ENCODE measurements at regions not wholly inside any gene's neighbourhood (a gene's known extent, or its start where the extent isn't known, plus 50 kb on each side); places are given as distances from the start of the nearest gene placed in this dataset.

- DNase-seq, result no peak
- H3K4me1 Mint-ChIP-seq (ENCODE audit: low read depth, unreplicated experiment), result no peaks in the 10 kb centered on the region
- no TSS peak for BruUV-seq (replicated peaks)
- H3K27me3 Mint-ChIP-seq (ENCODE audit: unreplicated experiment), result peaks cover 71% of the 10 kb centered on the region
- no peak for TF ChIP-seq CTCF (IDR thresholded peaks at IDR 0.05; ENCODE audit: unreplicated experiment)
- no peaks in the 10 kb centered on the region for H3K9me3 Mint-ChIP-seq (ENCODE audit: low read depth, unreplicated experiment)
- H3K4me3 Mint-ChIP-seq (ENCODE audit: low read depth, unreplicated experiment), result no peak overlapping the region
- no peaks in the 10 kb centered on the region for H3K36me3 Mint-ChIP-seq (ENCODE audit: insufficient read depth, unreplicated experiment)
- intact Hi-C loops (cut with micrococcal nuclease; ENCODE audit: unreplicated experiment), result no loop called here
- CTCF ChIA-PET, result interaction anchor here (0.7 to 1.7 kb wide), 6 partner anchors 8 to 115 kb away, joined by 4 to 7 read pairs (median 5); no protein-coding TSS in a partner anchor
- no peak overlapping the region for H3K27ac Mint-ChIP-seq (ENCODE audit: unreplicated experiment)
Measured at GRCh38 chr17:36673637-36674277, 72.4 kb downstream of the MRM1 start.

GRCh38 chr17:36674278-36674650 is 72.9 kb downstream of the MRM1 start:
- peaks cover 76% of the 10 kb centered on the region for H3K27me3 Mint-ChIP-seq (ENCODE audit: unreplicated experiment)
- no peaks in the 10 kb centered on the region for H3K36me3 Mint-ChIP-seq (ENCODE audit: insufficient read depth, unreplicated experiment)
- CTCF ChIA-PET, result interaction anchor here (0.6 to 1.7 kb wide), 6 partner anchors 9 to 81 kb away, joined by 3 to 5 read pairs (median 4); no protein-coding TSS in a partner anchor
- TF ChIP-seq CTCF (IDR thresholded peaks at IDR 0.05; ENCODE audit: unreplicated experiment), result no peak
- no peaks in the 10 kb centered on the region for H3K4me1 Mint-ChIP-seq (ENCODE audit: low read depth, unreplicated experiment)
- no peaks in the 10 kb centered on the region for H3K9me3 Mint-ChIP-seq (ENCODE audit: low read depth, unreplicated experiment)
- intact Hi-C loops (cut with micrococcal nuclease; ENCODE audit: unreplicated experiment), result no loop called here
- H3K27ac Mint-ChIP-seq (ENCODE audit: unreplicated experiment), result no peak overlapping the region
- no TSS peak for BruUV-seq (replicated peaks)
- H3K4me3 Mint-ChIP-seq (ENCODE audit: low read depth, unreplicated experiment), result no peak overlapping the region
- DNase-seq, result no peak

GRCh38 chr17:36675250-36675649 is 73.9 kb downstream of the MRM1 start:
- intact Hi-C loops (cut with micrococcal nuclease; ENCODE audit: unreplicated experiment), result no loop called here
- H3K4me1 Mint-ChIP-seq (ENCODE audit: low read depth, unreplicated experiment), result no peaks in the 10 kb centered on the region
- TF ChIP-seq CTCF (IDR thresholded peaks at IDR 0.05; ENCODE audit: unreplicated experiment), result no peak
- DNase-seq, result no peak
- H3K27ac Mint-ChIP-seq (ENCODE audit: unreplicated experiment), result no peak overlapping the region
- no peaks in the 10 kb centered on the region for H3K36me3 Mint-ChIP-seq (ENCODE audit: insufficient read depth, unreplicated experiment)
- no peaks in the 10 kb centered on the region for H3K9me3 Mint-ChIP-seq (ENCODE audit: low read depth, unreplicated experiment)
- peaks cover 81% of the 10 kb centered on the region for H3K27me3 Mint-ChIP-seq (ENCODE audit: unreplicated experiment)
- no TSS peak for BruUV-seq (replicated peaks)
- CTCF ChIA-PET, result interaction anchor here (0.6 to 1.3 kb wide), 5 partner anchors 11 to 761 kb away, joined by 3 read pairs; no protein-coding TSS in a partner anchor
- H3K4me3 Mint-ChIP-seq (ENCODE audit: low read depth, unreplicated experiment), result no peak overlapping the region

GRCh38 chr17:36675786-36676185 is 74.4 kb downstream of the MRM1 start:
- Mint-ChIP-seq H3K27ac (ENCODE audit: unreplicated experiment) (no peak overlapping the region), H3K4me3 (ENCODE audit: low read depth, unreplicated experiment) (no peak overlapping the region), H3K36me3 (ENCODE audit: insufficient read depth, unreplicated experiment) (no peaks in the 10 kb centered on the region), H3K27me3 (ENCODE audit: unreplicated experiment) (peaks cover 81% of the 10 kb centered on the region), H3K4me1 (ENCODE audit: low read depth, unreplicated experiment) (no peaks in the 10 kb centered on the region), H3K9me3 (ENCODE audit: low read depth, unreplicated experiment) (no peaks in the 10 kb centered on the region)
- CTCF ChIA-PET, result interaction anchor here (1.1 to 1.3 kb wide), 2 partner anchors 10 to 12 kb away, joined by 3 read pairs; no protein-coding TSS in a partner anchor
- intact Hi-C loops (cut with micrococcal nuclease; ENCODE audit: unreplicated experiment), result no loop called here
- no peak for DNase-seq
- TF ChIP-seq CTCF (IDR thresholded peaks at IDR 0.05; ENCODE audit: unreplicated experiment), result no peak
- no TSS peak for BruUV-seq (replicated peaks)

Measured in Calu3 (cell line).